Ishikawa (cell line): ENCODE measurements at regions not wholly inside any gene's neighbourhood (a gene's known extent, or its start where the extent isn't known, plus 50 kb on each side); places are given as distances from the start of the nearest gene placed in this dataset.

Source experiments
- CEBPB ChIP-seq: IDR thresholded peaks from 2 replicates; pipeline ENCODE4 v1.6.1; 2012
- CREB1 ChIP-seq: IDR thresholded peaks from 2 replicates; pipeline ENCODE4 v1.6.1; 2012; ENCODE audit warnings: low read depth
- EGR1 ChIP-seq: IDR thresholded peaks from 2 replicates; pipeline ENCODE4 v1.6.1; 2012
- EP300 ChIP-seq: IDR thresholded peaks from 2 replicates; pipeline ENCODE4 v1.6.1; 2012; ENCODE audit warnings: borderline replicate concordance
- FOXM1 ChIP-seq: IDR thresholded peaks from 2 replicates; pipeline ENCODE4 v1.6.1; 2012; ENCODE audit warnings: low read depth, borderline replicate concordance
- NFIC ChIP-seq: IDR thresholded peaks from 2 replicates; pipeline ENCODE4 v1.6.1; 2012
- RAD21 ChIP-seq: IDR thresholded peaks from 2 replicates; pipeline ENCODE4 v1.6.1; 2012; ENCODE audit warnings: low read depth
- TAF1 ChIP-seq: IDR thresholded peaks from 2 replicates; pipeline ENCODE4 v1.6.1; 2012; ENCODE audit warnings: low read depth, mild to moderate bottlenecking
- TCF12 ChIP-seq: IDR thresholded peaks from 2 replicates; pipeline ENCODE4 v1.6.1; 2012; ENCODE audit warnings: low read depth
- TEAD4 ChIP-seq: IDR thresholded peaks from 2 replicates; pipeline ENCODE4 v1.6.1; 2012
- YY1 ChIP-seq: IDR thresholded peaks from 2 replicates; pipeline ENCODE4 v1.6.1; 2012; ENCODE audit warnings: low read depth
- ZBTB7A ChIP-seq: IDR thresholded peaks from 2 replicates; pipeline ENCODE4 v1.6.1; 2012; ENCODE audit warnings: low read depth
- TF ChIP-seq, protein P1 (sequence below): IDR thresholded peaks from 2 replicates; pipeline ENCODE4 v1.6.1; 2012
- TF ChIP-seq, protein P2 (sequence below): IDR thresholded peaks from 2 replicates; pipeline ENCODE4 v1.6.1; 2012
- TF ChIP-seq, protein P3 (sequence below): IDR thresholded peaks from 2 replicates; pipeline ENCODE4 v1.6.1; 2012; ENCODE audit warnings: low read depth, mild to moderate bottlenecking

DNA sequence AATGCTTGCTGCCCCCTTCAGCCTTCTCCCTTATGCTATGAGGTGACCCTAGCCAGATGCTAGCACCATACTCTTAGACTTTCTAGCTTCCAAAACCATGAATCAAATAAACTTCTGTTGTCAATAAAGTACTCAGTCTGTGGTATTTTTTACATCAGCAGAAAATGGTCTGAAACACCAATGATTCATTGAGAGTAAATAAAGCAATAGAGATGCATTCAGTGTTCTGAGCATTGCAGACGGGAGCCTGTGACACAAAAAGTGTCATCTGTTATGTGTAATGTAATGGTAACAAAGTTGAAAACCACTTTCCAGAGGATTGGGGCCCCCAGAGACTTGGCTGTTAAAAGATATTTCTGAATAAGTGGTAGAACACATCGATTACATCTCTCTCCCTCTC lies 758.0 kb upstream of the NRXN1 start:
- no peak for TF ChIP-seq RAD21
- TF ChIP-seq, protein P1, sequence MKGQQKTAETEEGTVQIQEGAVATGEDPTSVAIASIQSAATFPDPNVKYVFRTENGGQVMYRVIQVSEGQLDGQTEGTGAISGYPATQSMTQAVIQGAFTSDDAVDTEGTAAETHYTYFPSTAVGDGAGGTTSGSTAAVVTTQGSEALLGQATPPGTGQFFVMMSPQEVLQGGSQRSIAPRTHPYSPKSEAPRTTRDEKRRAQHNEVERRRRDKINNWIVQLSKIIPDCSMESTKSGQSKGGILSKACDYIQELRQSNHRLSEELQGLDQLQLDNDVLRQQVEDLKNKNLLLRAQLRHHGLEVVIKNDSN: no peak
- no peak for TF ChIP-seq CEBPB
- TF ChIP-seq CREB1: no peak
- TF ChIP-seq ZBTB7A: no peak
- TF ChIP-seq EP300: no peak
- TF ChIP-seq TCF12: no peak
- no peak for TF ChIP-seq FOXM1
- TF ChIP-seq NFIC: no peak
- TF ChIP-seq, protein P2, sequence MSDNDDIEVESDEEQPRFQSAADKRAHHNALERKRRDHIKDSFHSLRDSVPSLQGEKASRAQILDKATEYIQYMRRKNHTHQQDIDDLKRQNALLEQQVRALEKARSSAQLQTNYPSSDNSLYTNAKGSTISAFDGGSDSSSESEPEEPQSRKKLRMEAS: no peak
- no peak for TF ChIP-seq TAF1
- no peak for TF ChIP-seq EGR1
- no peak for TF ChIP-seq TEAD4

DNA sequence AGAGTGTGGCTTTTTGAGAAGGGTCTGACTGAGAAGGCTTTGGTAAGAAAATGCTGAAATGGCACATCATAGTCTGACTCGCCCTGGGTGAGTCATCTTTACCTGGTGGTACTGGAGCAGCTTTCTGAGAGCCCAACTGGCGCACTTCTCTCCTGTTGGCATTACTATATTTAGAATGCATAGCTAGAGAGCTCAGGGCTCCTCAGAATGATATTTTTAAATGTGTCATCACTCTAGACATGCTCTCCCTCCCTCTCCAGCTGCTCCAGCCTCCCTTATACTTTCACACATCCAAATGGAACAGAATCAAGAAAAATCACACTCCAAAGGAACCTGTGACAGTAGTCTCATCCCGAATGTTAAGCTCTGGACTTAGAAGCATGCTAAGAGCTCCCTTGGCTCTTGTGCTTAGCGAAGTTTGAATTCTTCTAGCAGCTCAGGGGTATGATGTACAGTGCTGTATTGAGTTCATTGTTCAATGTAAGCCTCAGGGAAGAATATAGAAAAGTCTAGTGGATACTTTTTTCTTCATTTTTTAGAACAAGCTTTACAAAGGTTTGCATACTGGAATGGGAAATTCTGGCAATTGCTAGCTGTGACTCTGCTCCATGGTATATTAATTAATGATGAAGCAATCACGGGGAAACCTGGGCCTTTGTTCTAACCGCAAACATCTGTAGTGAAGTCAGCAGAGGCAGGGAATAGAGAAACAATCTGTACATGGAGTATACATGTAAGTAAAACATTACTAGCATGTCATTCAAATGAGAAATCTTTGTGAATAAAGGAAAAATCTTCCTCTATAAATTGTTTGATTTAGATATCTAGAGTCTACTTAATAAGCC lies 751.2 kb upstream of the NRXN1 start:
- TF ChIP-seq TEAD4 (no peak), CEBPB (no peak), NFIC (no peak), FOXM1 (no peak), TCF12 (no peak)
- TF ChIP-seq, protein P2: no peak

DNA sequence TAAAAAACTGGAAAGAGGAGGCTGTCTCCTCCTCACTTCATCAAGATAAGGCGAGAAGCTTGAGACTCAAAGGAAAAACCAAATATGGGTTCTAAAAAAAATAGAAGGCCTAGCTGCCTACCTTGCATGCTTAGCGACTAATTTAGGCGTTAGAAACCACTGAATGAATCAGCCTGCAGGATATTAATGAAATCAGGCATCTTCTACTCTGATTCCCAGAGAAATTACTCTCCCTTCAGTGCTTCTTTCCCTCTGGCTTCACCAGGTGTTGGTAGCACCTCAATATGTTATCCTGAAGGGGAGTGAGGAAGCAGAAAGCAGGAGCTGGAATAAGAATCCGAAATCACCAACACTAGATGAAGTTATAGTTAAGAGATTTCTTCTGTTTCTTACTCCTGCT lies 749.8 kb upstream of the NRXN1 start:
- TF ChIP-seq ZBTB7A (no peak), TAF1 (no peak), TCF12 (no peak), TEAD4 (no peak), CREB1 (no peak), RAD21 (no peak), FOXM1 (no peak), EGR1 (no peak), EP300 (no peak), CEBPB (no peak), YY1 (no peak), NFIC (no peak)
- TF ChIP-seq, protein P1: no peak
- TF ChIP-seq, protein P2: no peak
- TF ChIP-seq, protein P3, sequence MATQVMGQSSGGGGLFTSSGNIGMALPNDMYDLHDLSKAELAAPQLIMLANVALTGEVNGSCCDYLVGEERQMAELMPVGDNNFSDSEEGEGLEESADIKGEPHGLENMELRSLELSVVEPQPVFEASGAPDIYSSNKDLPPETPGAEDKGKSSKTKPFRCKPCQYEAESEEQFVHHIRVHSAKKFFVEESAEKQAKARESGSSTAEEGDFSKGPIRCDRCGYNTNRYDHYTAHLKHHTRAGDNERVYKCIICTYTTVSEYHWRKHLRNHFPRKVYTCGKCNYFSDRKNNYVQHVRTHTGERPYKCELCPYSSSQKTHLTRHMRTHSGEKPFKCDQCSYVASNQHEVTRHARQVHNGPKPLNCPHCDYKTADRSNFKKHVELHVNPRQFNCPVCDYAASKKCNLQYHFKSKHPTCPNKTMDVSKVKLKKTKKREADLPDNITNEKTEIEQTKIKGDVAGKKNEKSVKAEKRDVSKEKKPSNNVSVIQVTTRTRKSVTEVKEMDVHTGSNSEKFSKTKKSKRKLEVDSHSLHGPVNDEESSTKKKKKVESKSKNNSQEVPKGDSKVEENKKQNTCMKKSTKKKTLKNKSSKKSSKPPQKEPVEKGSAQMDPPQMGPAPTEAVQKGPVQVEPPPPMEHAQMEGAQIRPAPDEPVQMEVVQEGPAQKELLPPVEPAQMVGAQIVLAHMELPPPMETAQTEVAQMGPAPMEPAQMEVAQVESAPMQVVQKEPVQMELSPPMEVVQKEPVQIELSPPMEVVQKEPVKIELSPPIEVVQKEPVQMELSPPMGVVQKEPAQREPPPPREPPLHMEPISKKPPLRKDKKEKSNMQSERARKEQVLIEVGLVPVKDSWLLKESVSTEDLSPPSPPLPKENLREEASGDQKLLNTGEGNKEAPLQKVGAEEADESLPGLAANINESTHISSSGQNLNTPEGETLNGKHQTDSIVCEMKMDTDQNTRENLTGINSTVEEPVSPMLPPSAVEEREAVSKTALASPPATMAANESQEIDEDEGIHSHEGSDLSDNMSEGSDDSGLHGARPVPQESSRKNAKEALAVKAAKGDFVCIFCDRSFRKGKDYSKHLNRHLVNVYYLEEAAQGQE: no peak

DNA sequence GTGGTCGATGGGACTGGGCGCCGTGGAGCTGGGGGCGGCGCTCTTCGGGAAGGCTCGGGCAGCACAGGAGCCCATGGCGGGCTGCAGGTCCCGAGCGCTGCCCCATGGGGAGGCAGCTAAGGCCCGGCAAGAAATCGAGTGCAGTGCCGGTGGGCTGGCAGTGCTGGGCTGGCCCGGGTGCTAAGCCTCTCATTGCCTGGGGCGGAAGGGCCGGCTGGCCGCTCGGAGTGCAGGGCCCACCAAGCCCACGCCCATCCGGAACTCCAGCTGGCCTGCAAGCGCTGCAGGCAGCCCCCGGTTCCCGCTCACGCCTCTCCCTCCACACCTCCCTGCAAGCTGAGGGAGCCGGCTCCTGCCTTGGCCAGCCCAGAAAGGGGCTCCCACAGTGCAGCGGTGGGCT lies 748.4 kb upstream of the NRXN1 start:
- TF ChIP-seq NFIC (no peak), RAD21 (no peak), YY1 (no peak), CREB1 (no peak), TAF1 (no peak), ZBTB7A (no peak)
- TF ChIP-seq, protein P1: no peak

DNA sequence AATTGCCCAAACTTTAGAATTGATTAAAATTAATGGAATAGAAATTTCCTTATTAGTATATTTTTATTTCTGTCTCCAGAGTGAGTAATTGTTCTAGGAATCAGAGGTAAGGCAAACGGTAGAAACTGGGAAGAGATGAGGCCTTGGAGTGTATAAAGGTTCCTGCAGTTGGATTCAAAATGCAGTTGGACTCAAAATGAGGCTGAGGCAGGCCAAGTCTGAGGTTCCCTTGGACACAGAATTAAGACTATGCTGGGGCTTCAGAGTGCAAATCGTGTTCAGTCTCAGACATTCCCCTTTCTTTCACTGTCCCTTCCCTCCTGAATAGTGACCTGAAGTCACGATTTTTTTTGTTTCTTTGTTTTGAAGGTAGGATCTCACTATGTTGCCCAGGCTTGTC lies 746.9 kb upstream of the NRXN1 start:
- TF ChIP-seq, protein P1: no peak
- no peak for TF ChIP-seq CREB1

DNA sequence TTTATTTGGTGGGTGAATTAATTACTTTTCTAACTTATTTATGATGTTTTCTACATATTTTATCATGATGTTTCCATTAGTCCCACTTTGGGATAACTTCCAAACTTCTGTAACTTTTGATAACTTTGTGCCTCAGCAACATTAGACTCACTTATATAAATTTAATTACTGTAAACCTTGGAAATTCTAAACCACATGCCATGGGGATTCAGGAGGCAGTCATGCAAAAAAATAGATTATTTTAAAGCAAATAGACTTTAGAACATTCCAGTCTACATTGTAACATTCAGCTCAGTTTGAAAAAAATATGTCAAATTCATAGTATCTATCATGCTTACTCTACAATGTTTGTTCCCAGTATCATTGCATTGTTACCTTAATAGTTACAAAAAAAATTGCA lies 728.5 kb upstream of the NRXN1 start:
- TF ChIP-seq TEAD4: 0 out of 2 replicates have a peak, but pooled peaks have one; percentile 21
- TF ChIP-seq, protein P3: no peak
